ENCODE measurements at regions not wholly inside any gene's neighbourhood (a gene's known extent, or its start where the extent isn't known, plus 50 kb on each side); places are given as distances from the start of the nearest gene placed in this dataset.

DNA sequence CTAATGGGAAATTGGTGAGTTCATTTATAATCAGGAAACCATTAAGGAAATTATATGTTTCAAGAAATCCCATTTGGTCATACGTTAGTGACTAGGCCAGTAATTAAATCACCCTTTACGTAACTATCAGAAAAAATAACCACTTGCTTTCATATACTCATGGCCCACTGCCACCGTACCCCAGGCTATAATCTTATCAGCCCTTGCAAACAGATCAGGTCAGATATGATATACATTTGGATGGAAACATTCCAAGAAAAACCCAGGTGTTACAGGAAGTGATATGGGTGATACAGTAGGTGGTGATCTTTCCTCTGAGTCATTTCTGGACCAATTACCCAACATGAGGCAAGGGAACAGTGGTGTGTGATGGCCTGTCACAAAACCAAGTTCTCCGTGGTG, 481.0 kb upstream of the SEMA3A start:
- peak; percentile 74 for DNase-seq (ENCODE audit: low spot score)

DNA sequence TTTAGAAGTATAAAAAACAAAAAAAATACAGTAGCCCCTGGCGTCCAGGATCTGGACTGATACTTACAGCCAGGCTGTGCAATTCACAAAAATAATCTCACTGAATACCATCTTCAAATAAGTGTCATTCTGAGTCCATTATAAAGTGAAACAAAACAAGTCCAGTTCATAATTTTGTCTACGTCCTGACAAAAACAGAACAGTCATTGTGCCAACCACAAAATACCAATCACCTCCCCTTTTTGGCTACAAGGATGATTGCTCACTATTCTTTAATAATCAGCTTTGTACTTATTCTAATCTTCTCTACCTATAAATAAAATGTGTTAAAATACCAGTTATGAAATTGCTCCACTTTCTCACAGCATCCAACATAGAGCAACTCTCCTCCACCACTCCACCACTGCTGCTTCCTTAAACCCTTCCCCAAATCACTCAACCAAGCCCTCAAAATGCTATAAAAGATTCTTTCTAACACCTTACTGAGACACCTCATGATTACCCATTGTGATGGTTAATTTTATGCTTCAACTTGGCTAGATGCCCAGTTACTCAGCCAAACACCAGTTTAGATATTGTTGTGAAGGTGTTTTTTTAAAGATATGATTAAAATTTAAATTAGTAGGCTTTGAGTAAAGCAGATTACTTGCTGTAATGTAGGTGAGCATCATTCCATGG, 479.8 kb upstream of the SEMA3A start:
- DNase-seq (ENCODE audit: low spot score) = peak; percentile 25

DNA sequence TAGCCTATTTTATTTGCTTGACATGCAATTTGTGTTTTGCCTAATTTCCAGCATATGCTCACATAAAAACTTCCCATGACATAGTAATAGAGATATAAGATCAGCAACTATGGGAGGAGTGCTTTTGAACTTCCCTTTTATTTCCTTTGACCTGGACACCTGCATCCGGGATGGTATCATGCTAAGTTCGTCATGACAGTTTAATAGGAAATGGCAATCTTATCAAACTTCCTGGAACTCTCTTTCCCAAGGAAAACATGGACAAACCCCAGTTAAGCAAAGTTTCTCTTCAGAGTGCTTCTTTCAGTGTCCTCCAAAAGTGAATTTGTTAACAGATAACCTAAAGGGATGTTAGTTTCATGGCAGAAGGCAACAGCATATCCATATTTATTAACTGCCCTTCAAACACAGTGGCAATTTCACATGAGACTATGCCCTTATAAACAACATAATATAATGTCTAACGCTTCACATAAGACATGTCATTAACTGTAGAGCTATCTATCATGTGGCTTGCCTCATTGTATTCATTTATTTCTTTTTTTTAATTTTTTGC, 474.7 kb upstream of the SEMA3A start:
- no peak for DNase-seq (ENCODE audit: low spot score)

DNA sequence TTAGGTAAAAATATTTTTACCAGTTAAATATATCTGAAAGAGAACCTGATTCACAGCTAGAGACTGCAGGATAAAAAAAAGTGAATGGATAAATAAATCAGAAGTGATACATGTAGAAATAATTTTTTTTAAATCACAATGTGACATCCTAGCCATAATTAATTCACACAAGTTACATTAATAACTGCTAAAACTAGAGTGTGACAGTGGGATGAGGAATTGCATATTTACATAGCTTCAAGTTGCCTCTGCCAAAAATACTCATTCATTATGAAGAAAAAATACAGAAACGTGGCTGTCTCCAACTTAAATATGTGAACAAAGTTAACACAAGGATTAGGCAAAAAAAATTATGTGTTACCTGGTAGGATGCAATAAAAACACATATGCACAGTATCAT, 473.5 kb upstream of the SEMA3A start:
- DNase-seq (ENCODE audit: low spot score) = no peak

DNA sequence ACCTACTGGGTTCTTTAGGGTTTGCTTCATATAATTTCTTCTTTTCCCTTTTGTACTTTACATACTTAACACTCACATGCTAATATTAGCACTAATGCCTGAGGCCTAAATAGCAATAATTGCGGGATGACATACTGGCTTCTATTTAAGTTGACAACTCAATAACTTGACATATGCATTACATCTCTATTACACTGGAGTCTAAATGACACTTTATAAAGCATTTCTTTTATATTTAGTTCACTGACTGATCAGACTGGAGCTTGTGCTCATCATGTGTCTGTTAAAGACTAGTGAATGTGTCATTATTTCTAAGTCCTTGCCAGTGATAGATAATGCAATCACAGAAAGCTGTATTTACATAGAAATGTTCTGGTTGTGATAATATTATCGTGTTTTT, 472.1 kb upstream of the SEMA3A start:
- no peak for DNase-seq (ENCODE audit: low spot score)

DNA sequence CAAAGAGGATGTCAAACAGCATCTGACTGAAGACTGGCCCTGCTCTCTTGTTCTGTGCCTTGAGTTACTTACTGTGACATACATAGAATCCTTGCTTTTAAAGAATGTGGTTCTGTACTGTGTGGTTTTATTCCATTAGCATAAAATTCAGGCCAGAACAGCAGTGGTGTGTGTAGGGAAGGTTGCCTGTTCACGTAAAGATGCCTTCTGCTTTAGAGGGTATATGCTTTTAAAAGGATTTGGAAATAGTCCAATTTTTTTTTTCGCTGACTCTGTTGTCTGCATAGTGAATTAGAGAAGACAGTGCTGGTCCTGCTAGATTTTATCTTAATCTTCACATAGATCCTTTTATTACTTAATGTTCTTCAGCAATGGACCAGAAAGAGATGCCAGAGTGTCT, 470.8 kb upstream of the SEMA3A start:
- no peak for DNase-seq (ENCODE audit: low spot score)

DNA sequence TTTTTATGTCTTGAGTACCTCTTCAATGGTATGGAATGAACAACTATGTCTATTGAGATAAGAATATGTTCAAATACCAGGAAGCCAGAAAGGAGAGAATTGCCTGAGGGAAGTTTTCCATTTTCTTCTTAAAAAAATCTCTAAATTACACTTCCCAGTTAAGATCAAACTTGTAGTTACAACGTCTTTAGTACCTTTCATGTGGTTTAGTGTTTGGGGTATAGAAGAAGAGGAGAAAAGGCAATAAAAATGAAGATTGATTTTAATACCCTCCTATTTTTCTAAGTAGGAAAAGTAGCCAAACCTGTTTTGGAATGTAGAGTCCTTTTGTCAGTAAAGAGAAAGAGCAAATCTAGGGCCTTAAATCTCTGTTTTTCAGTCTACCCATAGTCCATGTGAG, 470.0 kb upstream of the SEMA3A start:
- no peak for DNase-seq (ENCODE audit: low spot score)

DNA sequence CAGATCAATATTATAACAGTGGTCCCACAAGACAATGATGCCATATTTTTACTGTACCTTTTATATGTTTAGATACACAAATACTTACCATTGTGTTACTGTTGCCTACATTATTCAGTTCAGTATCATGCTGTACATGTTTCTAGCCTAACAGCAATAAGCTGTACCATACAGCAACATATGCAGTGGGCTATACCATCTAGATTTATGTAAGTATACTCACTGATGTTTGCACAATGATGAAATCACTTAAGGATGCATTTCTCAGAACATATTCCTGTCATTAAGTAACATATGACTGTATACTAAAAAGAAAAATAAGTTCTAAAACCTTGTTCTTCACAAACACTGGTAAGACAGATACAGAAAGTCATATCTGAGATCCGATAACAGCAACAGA, 468.6 kb upstream of the SEMA3A start:
- no peak for DNase-seq (ENCODE audit: low spot score)

DNA sequence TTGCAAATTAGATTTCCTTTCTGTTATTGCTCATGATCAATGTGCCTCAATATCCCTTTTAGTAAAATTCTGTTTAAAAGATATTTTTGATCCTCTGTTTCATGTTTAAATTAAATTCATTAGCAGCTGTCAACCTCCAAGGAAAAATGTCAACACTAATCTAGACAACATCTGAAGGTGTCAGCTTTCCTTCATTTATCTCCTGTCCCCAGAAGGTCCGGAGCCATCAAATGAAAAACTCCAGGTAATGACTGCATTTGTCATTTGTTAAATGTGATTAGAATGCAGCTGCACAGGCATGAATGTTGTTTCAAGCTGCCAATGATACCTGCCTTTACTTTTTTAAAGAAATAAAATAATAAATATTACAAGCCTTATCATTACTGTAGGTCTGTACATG, 463.7 kb upstream of the SEMA3A start:
- no peak for DNase-seq (ENCODE audit: low spot score)

DNA sequence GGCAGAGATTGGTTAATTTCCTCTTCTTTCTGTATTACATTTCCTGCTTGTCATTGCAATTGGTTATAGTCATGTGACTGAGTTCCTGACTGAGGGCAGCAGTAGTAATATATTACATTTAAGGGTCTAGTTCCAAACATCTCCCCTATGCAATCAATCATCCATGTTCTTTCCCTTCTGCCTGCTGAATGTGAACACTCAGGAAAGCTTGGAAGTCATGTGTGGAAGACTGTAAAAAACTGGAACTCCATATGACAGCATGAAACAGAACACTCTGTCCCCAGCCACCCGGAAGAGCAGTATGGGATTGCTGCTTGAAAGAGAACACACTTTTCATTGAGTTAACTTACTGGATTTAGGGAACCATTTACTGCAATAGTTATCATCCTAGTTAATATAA, 459.7 kb upstream of the SEMA3A start:
- DNase-seq (ENCODE audit: low spot score) = no peak

DNA sequence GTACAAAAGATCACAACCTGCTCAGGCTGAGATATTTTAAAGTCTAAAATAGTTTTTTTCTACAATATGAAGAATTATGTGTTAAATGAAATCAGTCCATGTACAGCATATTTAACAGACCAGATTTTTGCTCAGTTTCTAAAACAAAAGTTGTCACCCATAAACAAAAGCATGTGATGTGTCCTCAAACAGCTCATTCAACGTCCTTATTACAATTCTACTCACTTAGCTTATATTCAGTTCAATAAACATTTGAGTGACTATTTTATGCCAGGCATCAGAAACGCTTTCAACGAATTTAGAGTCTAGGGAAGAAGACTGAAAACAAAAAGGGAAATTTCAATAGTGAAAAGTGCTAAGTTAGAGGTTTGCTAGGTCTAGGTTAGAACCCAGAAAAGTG, 457.3 kb upstream of the SEMA3A start:
- DNase-seq (ENCODE audit: low spot score) = no peak

DNA sequence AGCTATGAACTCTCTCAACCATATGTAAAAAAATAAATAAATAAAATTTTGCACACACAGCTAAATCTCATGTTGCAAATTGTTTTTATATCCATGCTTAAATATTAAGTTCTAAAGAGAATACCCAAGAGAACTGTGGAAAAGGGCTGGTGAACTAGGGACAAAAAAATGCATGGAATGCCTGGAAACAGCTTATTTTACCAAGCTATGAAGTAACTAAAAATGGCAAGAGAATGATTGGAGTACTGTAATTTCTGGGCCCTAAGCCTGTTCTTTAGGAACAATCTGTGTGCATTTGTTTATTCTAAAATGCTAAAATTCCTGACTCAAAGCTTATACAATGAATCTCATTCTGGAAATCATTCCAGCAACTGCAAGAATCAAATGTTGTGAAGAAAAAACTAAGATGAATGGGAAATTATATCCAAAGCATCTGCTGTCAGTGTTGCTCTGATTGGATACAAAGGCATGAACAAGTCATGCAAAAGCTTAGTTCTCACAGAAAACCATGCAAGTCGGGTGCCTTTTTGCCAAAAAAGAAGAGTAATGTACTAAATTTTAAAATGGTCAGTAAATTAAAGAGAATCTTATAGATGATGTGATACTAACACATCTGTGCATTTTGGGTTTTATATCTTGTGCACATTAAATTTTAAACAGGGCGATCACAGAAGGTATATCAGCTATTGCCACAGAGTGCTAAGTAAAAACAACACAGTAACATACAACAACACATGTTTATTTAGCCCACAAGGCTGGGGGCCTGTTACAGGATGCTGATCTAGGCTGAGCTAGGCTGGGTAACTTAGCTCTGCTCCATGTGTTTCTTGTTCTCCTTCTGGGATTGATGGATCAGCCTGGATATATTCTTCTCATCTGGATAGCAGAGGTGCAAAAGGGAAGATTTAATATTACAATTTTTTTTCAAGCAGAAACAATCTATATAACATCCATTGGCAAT, 453.5 kb upstream of the SEMA3A start:
- DNase-seq (ENCODE audit: low spot score) = no peak

DNA sequence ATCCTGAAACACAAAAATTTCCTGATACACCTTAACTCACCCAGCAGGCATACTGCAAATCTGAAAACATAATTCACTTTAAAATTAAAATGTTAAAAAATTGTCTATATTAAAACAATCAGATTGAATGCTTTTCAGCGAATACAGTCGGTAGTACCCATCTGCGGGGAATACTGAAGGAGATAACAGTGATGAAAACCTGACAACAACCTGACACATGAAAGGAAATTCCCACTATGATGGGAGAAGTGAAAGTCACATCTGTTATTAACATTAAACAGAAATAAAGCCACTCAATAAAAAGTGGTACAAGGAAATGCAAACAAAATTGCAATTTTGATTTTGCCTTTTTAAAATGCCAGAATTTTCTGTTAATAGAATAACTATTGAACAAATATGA, 448.0 kb upstream of the SEMA3A start:
- DNase-seq (ENCODE audit: low spot score) = no peak

DNA sequence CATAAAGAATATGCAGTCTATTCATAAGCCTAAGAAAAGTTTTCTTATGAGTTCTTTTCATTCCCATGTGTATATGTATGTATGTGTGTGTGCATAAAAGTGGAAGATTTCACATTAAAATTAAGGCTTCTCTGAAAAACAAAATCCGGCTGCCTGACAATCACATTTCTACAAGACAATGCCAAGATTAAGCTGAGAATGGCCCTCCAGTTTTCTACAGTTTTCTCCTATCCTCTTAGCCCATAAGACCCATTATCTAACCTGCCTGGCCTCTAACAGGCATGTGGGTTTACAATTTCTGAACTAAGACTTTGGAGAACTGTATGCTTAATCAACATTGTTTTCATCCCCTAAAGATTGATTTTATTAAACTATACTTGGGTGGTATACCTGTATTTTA, 446.0 kb upstream of the SEMA3A start:
- DNase-seq (ENCODE audit: low spot score) = no peak

DNA sequence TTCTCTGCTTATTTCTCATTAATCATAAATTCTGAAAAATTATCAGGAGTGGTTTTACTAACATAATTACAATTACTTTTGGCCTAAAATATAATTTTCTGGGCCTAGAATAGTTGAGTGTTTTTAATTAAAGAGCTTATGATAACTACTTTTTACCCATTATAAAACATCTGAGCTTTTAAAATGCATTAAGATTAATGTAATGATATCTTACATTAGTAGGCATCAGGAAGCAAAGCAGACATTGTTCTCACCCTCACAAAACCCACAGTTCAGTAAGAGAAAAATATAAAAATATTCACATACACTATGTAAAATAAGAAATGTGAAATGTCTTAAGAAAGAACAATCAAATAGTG, 443.7 kb upstream of the SEMA3A start:
- no peak for DNase-seq (ENCODE audit: low spot score)

DNA sequence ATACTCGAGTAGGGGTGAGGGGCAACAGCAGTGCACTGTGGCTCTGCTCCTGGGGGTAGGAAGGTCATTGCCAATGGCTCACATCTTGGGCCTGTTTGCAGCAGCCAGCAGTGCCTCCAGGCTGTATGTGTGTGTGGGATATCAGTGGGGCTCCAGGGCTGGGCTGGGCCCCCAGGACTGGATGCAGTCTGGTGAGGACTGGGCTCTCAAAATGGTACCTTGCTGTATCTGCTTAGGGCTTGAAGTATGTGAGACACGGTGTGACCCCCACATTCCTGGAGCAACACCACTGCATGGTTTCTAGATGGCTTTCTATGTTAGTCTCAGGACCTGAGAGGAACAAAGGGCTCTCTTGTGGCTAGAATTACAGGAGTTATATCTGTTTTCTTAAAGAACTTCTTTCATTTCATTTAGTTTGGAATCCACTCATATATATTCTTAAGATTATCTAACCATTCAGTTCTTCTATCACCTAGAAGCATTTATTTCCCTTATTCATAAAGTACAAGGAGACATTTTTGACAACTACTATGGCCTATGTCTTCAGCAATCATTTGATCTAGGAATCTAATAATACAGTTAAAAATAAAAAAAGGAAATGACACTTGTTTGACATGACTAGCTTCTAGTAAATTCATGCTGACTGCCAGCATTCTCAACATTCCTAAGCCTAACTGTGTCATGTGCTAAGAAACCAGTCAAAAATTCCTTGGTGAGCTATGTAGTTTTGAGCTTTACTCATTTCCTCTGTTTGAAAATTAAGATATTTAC, 443.2 kb upstream of the SEMA3A start:
- DNase-seq (ENCODE audit: low spot score) = peak; percentile 32

DNA sequence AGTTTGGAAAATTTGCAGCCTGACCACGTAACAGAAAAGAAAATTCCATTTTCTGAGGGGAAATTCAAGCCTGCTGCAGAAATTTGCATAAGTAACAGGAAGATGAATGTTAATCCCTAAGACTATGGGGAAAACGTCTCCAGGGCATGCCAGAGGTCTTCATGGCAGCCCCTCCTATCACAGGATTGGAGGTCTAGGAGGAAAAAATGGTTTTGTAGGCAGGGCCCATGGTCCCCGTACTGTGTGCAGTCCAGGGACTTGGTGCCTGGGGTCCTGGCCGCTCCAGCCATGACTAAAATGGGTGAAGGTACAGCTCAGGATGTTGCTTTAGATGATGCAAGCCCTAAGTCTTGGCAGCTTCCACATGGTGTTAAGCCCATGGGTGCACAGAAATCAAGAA, 437.3 kb upstream of the SEMA3A start:
- no peak for DNase-seq (ENCODE audit: low spot score)

DNA sequence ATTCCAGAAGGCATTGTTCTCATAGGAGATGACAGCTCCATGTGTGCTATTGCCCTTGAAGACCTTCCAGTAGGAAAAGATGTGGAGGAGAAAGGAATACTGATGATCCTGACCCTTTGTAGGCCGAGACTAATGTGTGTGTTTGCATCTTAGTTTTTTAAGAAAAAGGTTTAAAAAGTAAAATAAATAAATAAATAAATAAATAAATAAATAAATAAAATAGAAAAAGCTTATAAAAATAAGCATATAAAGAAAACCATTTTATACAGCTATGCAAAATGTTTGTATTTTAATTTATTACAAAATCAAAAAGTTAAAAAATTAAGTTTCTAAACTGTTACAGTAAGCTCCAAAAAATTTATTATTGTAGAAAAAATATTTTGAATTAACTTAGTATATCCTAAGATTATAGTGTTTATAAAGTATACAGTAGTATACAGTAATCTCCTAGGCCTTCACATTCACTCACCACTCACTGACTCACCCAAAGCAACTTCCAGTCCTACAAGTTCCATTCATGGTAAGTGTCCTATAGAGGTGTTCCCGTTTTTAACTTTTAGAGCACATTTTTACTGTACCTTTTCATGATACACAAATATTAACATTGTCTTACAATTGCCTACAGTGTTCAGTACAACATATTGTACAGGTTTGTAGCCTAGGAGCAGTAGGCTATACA, 435.2 kb upstream of the SEMA3A start:
- DNase-seq (ENCODE audit: low spot score) = no peak

DNA sequence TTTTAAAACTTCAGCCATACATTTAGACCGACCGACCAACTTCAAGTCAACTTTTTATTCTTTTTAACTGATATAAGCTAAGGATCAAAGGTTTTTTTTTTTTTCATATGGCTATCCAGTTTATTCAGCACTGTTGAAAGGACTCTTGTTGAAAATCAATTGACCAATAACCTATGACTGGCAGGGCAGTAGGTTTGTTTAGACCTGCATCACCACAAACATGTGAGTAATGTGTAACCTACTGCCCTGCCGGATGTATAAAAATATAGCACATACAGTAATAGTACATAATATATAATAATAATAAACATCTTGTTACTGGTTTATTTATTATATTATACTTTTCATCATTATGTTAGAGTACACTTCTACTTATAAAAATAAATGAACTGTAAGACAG, 434.6 kb upstream of the SEMA3A start:
- DNase-seq (ENCODE audit: low spot score) = no peak

DNA sequence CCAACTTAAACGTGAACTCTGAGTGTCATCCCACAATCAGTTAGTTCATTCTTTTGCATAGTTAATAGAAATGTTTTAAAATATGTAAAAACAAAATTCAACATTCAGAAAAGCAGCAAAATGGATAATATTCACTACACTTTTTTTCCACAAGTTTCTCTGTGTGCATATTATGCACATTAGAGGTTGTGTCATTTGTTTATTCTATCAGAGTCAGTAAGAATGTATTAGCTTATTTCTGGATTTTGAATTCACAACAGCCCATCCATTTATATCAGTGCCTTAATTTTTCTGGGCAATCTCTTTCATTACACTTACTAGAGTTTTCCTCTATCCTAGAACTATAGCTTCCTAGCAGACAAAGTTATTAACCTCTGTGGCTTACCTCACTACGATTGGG, 432.7 kb upstream of the SEMA3A start:
- DNase-seq (ENCODE audit: low spot score) = no peak

DNA sequence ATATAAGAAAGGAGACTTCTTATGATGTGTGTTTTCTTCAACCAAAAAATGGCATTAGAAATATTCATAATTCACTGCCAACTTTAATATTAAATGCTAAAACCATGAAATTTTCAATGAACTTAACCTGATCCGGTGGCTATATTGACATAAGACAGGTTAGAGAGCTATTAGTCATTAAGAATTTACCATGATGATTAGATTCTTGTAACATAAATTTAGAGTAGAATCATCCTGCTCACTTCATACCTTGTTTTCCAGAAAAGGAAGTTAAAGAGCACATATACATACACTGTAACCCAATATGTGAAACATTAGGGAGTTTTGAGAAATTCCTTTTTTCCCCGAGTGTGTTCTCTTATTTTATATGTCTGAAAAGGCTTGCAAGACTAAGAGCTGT, 430.3 kb upstream of the SEMA3A start:
- no peak for DNase-seq (ENCODE audit: low spot score)

DNA sequence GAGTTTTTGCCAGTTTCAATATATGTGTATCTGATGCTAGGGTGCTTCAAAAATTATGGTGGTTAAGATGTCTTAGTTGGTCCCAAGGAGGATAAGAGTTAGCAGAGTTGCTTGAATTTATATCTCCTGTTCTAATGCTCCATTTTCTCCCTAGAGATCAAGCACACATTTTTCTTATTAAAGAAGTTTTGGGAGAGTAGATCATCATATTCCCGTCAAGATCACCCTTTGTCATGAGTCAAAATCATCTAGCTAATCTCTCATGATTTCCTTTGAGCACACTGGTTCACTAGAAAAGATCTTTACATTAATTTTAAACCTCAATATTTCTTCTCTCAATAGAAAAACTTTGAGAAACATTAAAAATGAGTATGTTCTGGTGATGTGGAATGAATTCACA, 429.9 kb upstream of the SEMA3A start:
- DNase-seq (ENCODE audit: low spot score) = no peak

Data from LoVo (cell line).